ENCODE measurements at regions not wholly inside any gene's neighbourhood (a gene's known extent, or its start where the extent isn't known, plus 50 kb on each side); places are given as distances from the start of the nearest gene placed in this dataset.

GRCh38 chrX:150047818-150048217 is 109.5 kb upstream of the EOLA2 start:
- no peak for DNase-seq
- H3K4me1 ChIP-seq = no peaks in the 10 kb centered on the region
- H3K27me3 ChIP-seq = no peaks in the 10 kb centered on the region
- WGBS, 2 donors = 66 to 69% methylated on average over 4 of the region's 4 CpGs
- H3K27ac ChIP-seq = no peak overlapping the region
- H3K36me3 ChIP-seq = no peaks in the 10 kb centered on the region
- peaks cover 0 to 4% (median 0%) of the 10 kb centered on the region in 3 donors for H3K9me3 ChIP-seq
- intact Hi-C loops (cut with DNase I) = no loop called here
- TF ChIP-seq POLR2A (IDR thresholded peaks at IDR 0.05) (no peak), CTCF (IDR thresholded peaks at IDR 0.05) (no peak)
- H3K4me3 ChIP-seq = no peak overlapping the region

GRCh38 chrX:150049647-150050046 is 111.4 kb upstream of the EOLA2 start:
- H3K4me3 ChIP-seq = no peak overlapping the region
- TF ChIP-seq CTCF (IDR thresholded peaks at IDR 0.05) = no peak
- no peak for TF ChIP-seq POLR2A (IDR thresholded peaks at IDR 0.05)
- no peak for DNase-seq
- intact Hi-C loops (cut with DNase I) = no loop called here
- H3K4me1 ChIP-seq = no peaks in the 10 kb centered on the region
- H3K9me3 ChIP-seq = no peaks in the 10 kb centered on the region
- no peaks in the 10 kb centered on the region for H3K36me3 ChIP-seq
- WGBS, 2 donors = 55% methylated on average over 2 of the region's 2 CpGs; no CpG with 5 or more reads in 1 of the 2 donors
- H3K27ac ChIP-seq = no peak overlapping the region
- no peaks in the 10 kb centered on the region for H3K27me3 ChIP-seq

GRCh38 chrX:150050387-150050786 is 112.1 kb upstream of the EOLA2 start:
- no peaks in the 10 kb centered on the region for H3K4me1 ChIP-seq
- no peaks in the 10 kb centered on the region for H3K27me3 ChIP-seq
- intact Hi-C loops (cut with DNase I) = no loop called here
- H3K4me3 ChIP-seq = no peak overlapping the region
- WGBS, 2 donors = 83% methylated on average over 1 of the region's 1 CpG; no CpG with 5 or more reads in 1 of the 2 donors
- H3K27ac ChIP-seq = no peak overlapping the region
- no peaks in the 10 kb centered on the region for H3K36me3 ChIP-seq
- TF ChIP-seq POLR2A (IDR thresholded peaks at IDR 0.05) = no peak
- TF ChIP-seq CTCF (IDR thresholded peaks at IDR 0.05) = no peak
- DNase-seq = no peak
- H3K9me3 ChIP-seq = no peaks in the 10 kb centered on the region

- no peak for TF ChIP-seq POLR2A (IDR thresholded peaks at IDR 0.05)
- no peak for TF ChIP-seq CTCF (IDR thresholded peaks at IDR 0.05)
- no peak overlapping the region for H3K4me3 ChIP-seq
- H3K9me3 ChIP-seq = no peaks in the 10 kb centered on the region
- H3K27me3 ChIP-seq = no peaks in the 10 kb centered on the region
- no peaks in the 10 kb centered on the region for H3K4me1 ChIP-seq
- no peak overlapping the region for H3K27ac ChIP-seq
- no peak for DNase-seq
- H3K36me3 ChIP-seq = no peaks in the 10 kb centered on the region
- 20 to 55% methylated on average over 2 of the region's 2 CpGs for WGBS, 2 donors
- intact Hi-C loops (cut with DNase I) = no loop called here
These were observed 112.8 kb upstream of the EOLA2 start for GRCh38 chrX:150051096-150051495.

- H3K27me3 ChIP-seq = no peaks in the 10 kb centered on the region
- no peak for DNase-seq
- TF ChIP-seq POLR2A (IDR thresholded peaks at IDR 0.05) (no peak), CTCF (IDR thresholded peaks at IDR 0.05) (no peak)
- WGBS, 2 donors = 69 to 83% methylated on average over 1 of the region's 1 CpG
- H3K36me3 ChIP-seq = no peaks in the 10 kb centered on the region
- no peaks in the 10 kb centered on the region for H3K4me1 ChIP-seq
- H3K27ac ChIP-seq = no peak overlapping the region
- H3K9me3 ChIP-seq = no peaks in the 10 kb centered on the region
- intact Hi-C loops (cut with DNase I) = no loop called here
- no peak overlapping the region for H3K4me3 ChIP-seq
These were observed 113.9 kb upstream of the EOLA2 start for GRCh38 chrX:150052226-150052625.
